B cell (primary cell): ENCODE measurements at regions not wholly inside any gene's neighbourhood (a gene's known extent, or its start where the extent isn't known, plus 50 kb on each side); places are given as distances from the start of the nearest gene placed in this dataset.

ENCODE experiments used
- CTCF ChIP-seq: fragments of 200-600 bp; IDR thresholded peaks from one replicate; pipeline ENCODE4 v1.8.0; 2022; ENCODE audit warnings: antibody characterized with exemption, mild to moderate bottlenecking
- EZH2 ChIP-seq: IDR thresholded peaks from 2 replicates; pipeline ENCODE4 v1.6.1; 2012; ENCODE audit warnings: borderline replicate concordance, low read depth, mild to moderate bottlenecking, moderate library complexity, low read length; ENCODE audit not compliant: insufficient read depth, poor library complexity, severe bottlenecking

- TF ChIP-seq CTCF, result no peak
- no peak for TF ChIP-seq EZH2
These were observed 90.3 kb upstream of the TMEM170B start for GRCh38 chr6:11447265-11447664.
